Fibroblast of the conjunctiva (primary cell): ENCODE measurements at regions not wholly inside any gene's neighbourhood (a gene's known extent, or its start where the extent isn't known, plus 50 kb on each side); places are given as distances from the start of the nearest gene placed in this dataset.

ENCODE experiments used
- DNase-seq: peaks from one replicate; pipeline ENCODE4 v3.0.0-alpha.2; 2010; ENCODE audit warnings: low read depth

GRCh38 chr9:79877943-79878602 is 306.3 kb downstream of the TLE4 start:
- no peak for DNase-seq

- no peak for DNase-seq
These were observed 296.9 kb downstream of the TLE4 start for GRCh38 chr9:79868567-79869189.

- DNase-seq = no peak
These were observed 291.4 kb downstream of the TLE4 start for GRCh38 chr9:79862921-79863890.

GRCh38 chr9:79858508-79858907 is 286.7 kb downstream of the TLE4 start:
- no peak for DNase-seq

- no peak for DNase-seq
These were observed 285.4 kb downstream of the TLE4 start for GRCh38 chr9:79857188-79857587.

GRCh38 chr9:79847074-79847473 is 275.3 kb downstream of the TLE4 start:
- no peak for DNase-seq

GRCh38 chr9:79829566-79830302 is 258.0 kb downstream of the TLE4 start:
- DNase-seq = no peak

GRCh38 chr9:79824265-79824664 is 252.5 kb downstream of the TLE4 start:
- no peak for DNase-seq

GRCh38 chr9:79817438-79818004 is 245.8 kb downstream of the TLE4 start:
- DNase-seq = no peak

GRCh38 chr9:79813258-79813638 is 241.5 kb downstream of the TLE4 start:
- DNase-seq = no peak

- no peak for DNase-seq
These were observed 240.9 kb downstream of the TLE4 start for GRCh38 chr9:79812507-79813257.

GRCh38 chr9:79812099-79812498 is 240.3 kb downstream of the TLE4 start:
- no peak for DNase-seq

- peak; percentile 10 for DNase-seq
These were observed 238.2 kb downstream of the TLE4 start for GRCh38 chr9:79809931-79810330.

- no peak for DNase-seq
These were observed 237.6 kb downstream of the TLE4 start for GRCh38 chr9:79809316-79809876.

- DNase-seq = no peak
These were observed 236.2 kb downstream of the TLE4 start for GRCh38 chr9:79807971-79808370.

GRCh38 chr9:79806086-79806485 is 234.3 kb downstream of the TLE4 start:
- no peak for DNase-seq

GRCh38 chr9:79801459-79801858 is 229.7 kb downstream of the TLE4 start:
- DNase-seq = no peak

GRCh38 chr9:79800578-79800977 is 228.8 kb downstream of the TLE4 start:
- no peak for DNase-seq

- DNase-seq = peak; percentile 56
These were observed 228.0 kb downstream of the TLE4 start for GRCh38 chr9:79799691-79800335.

- DNase-seq = no peak
These were observed 226.7 kb downstream of the TLE4 start for GRCh38 chr9:79798450-79798849.
